BJ (cell line): ENCODE measurements at regions not wholly inside any gene's neighbourhood (a gene's known extent, or its start where the extent isn't known, plus 50 kb on each side); places are given as distances from the start of the nearest gene placed in this dataset.

ENCODE experiments used
- CTCF ChIA-PET: fragments of 350-600 bp; formaldehyde crosslinking; extraction: SDS; loops from one replicate; lab custom pipeline; 2021; ENCODE audit warnings: antibody characterized with exemption, inconsistent platforms; lab: Yijun Ruan, JAX
- POLR2A ChIA-PET: fragments of 300-600 bp; sonication (Branson Sonifier 250); formaldehyde crosslinking; extraction: SDS; loops from one replicate; lab custom pipeline; 2021; ENCODE audit warnings: antibody characterized with exemption; lab: Charles Lee
- DNase-seq: peaks from one replicate; pipeline ENCODE4 v3.0.0-alpha.2; 2011; ENCODE audit warnings: low read depth
- H3K27me3 ChIP-seq: 2 replicates; pipeline ENCODE4 v1.6.0; 2011; ENCODE audit warnings: low read length; ENCODE audit not compliant: control insufficient read depth, insufficient read depth
- H3K36me3 ChIP-seq: 2 replicates; pipeline ENCODE4 v1.5.1; 2011; ENCODE audit warnings: low read length; ENCODE audit not compliant: control insufficient read depth, insufficient read depth
- H3K4me3 ChIP-seq: 2 replicates; pipeline ENCODE4 v1.5.1; 2011; ENCODE audit warnings: low read depth, mild to moderate bottlenecking, control low read depth, low read length
- TF ChIP-seq, protein P1 (sequence below): IDR thresholded peaks from 2 replicates; pipeline ENCODE4 v1.5.1; 2011; ENCODE audit warnings: low read depth, mild to moderate bottlenecking, control low read depth, inconsistent platforms, low read length, moderate library complexity; ENCODE audit not compliant: insufficient read depth

DNA sequence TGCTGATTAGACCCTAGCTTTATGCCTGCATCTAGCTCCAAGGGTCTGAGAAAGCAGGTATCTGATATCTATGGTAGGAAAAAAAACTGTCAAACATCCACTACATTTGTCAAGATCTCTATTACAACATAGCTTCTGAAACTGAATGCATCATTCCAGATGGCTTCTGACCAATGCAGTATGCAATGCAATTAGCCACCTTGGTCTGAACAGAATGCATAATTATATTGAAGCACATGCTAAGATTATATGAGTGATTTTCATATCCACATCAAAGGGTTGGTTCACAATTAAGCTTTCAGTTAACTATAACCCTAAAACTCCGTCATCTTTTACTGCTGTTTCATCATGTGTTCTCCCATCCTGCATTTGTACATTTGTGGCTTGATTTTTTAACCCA is 271.4 kb downstream of the POLR1F start:
- TF ChIP-seq, protein P1, sequence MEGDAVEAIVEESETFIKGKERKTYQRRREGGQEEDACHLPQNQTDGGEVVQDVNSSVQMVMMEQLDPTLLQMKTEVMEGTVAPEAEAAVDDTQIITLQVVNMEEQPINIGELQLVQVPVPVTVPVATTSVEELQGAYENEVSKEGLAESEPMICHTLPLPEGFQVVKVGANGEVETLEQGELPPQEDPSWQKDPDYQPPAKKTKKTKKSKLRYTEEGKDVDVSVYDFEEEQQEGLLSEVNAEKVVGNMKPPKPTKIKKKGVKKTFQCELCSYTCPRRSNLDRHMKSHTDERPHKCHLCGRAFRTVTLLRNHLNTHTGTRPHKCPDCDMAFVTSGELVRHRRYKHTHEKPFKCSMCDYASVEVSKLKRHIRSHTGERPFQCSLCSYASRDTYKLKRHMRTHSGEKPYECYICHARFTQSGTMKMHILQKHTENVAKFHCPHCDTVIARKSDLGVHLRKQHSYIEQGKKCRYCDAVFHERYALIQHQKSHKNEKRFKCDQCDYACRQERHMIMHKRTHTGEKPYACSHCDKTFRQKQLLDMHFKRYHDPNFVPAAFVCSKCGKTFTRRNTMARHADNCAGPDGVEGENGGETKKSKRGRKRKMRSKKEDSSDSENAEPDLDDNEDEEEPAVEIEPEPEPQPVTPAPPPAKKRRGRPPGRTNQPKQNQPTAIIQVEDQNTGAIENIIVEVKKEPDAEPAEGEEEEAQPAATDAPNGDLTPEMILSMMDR: no peak
- DNase-seq: no peak
- Histone ChIP-seq H3K27me3 (no peaks in the 10 kb centered on the region), H3K4me3 (no peak overlapping the region), H3K36me3 (no peaks in the 10 kb centered on the region)
- POLR2A ChIA-PET: no interaction called here
- CTCF ChIA-PET: no interaction called here

DNA sequence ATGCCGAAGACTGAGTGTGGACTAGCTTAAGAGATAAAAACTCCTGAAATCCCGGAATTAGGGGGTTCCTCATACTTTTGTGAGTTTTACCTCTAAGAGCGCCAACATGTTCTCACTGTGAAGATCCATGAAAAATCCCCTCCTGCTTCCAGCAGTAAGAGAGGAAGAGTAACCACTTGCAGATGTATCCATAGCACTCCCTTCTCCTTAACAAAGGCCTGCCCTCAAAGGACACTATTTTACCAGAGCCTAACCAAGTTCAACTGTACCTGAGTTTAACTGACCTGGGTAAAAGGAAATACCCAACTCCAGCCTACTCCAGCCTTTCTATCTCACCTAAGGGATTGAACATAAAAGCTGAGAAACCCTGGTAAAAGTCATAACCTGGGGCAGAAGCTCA is 280.9 kb downstream of the POLR1F start:
- H3K36me3 ChIP-seq: no peaks in the 10 kb centered on the region
- ChIA-PET POLR2A (no interaction called here), CTCF (interaction anchor here (0.7 kb wide), 1 partner anchor 684 kb away, joined by 4 read pairs; no protein-coding TSS in a partner anchor)
- no peaks in the 10 kb centered on the region for H3K27me3 ChIP-seq
- DNase-seq: no peak
- TF ChIP-seq, protein P1: no peak
- no peak overlapping the region for H3K4me3 ChIP-seq

DNA sequence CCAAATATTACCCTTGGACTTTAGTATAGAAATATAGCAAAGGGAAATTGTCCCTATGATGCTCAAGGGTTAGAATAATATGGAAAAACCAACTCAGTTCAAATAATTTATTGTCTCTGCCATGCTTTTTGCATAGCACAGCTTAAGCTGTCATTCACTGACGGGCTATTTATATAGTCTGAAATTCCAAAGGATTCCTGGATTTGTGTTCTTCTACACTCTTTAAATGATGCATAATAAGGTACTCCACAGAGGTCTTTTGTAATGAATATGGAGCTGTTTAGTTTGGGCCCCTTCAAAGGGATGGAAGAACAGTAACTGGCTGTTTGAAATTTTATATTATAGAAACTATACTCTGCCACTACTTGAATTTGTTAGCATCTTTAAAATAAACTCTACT is 276.6 kb upstream of the FERD3L start:
- H3K36me3 ChIP-seq: no peaks in the 10 kb centered on the region
- DNase-seq: no peak
- H3K4me3 ChIP-seq: no peak overlapping the region
- TF ChIP-seq, protein P1: no peak
- no peaks in the 10 kb centered on the region for H3K27me3 ChIP-seq
- CTCF ChIA-PET: interaction anchor here (1.3 kb wide), 1 partner anchor 11 kb away, joined by 3 read pairs; no protein-coding TSS in a partner anchor
- POLR2A ChIA-PET: no interaction called here

DNA sequence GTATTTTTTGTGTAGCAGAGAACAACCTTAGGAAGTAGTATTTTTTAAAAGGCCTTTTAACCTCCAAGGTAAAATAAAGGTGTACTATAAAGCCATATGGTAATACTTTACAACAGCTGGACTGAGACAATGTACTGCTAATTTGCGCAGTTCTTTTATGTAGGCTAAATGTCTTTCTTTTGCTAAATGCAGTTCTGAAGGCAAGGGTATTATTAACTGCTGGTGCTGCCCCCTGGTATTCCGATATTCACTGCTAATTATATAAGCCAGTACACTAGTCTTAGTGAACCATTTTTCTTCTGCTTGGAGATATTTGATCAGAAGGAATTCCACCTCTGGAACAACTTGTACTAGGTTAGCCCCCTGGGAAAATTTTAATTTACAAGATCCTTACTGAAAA is 272.0 kb upstream of the FERD3L start:
- TF ChIP-seq, protein P1: no peak
- H3K4me3 ChIP-seq: no peak overlapping the region
- no peak for DNase-seq
- ChIA-PET POLR2A (no interaction called here), CTCF (no interaction called here)
- no peaks in the 10 kb centered on the region for H3K27me3 ChIP-seq
- H3K36me3 ChIP-seq: no peaks in the 10 kb centered on the region

DNA sequence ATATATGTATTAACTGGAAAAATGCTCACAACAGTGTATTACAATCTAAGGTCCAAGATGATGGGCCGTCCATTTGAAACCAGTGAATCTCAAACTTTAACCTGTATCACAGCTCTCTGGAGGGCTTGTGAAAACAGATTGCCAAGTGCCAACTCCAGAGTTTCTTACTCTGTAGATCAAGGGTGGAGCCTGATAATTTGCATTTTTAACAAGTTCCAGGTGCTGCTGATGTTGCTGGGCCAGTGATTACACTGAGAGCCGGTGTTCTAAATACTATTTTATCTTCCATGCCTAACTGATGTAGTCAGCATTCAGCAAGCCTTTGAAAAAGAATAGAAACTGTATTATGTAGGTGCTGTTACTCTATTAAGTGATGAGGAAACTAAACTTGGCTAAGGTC is 269.9 kb upstream of the FERD3L start:
- H3K27me3 ChIP-seq: no peaks in the 10 kb centered on the region
- no peak overlapping the region for H3K4me3 ChIP-seq
- TF ChIP-seq, protein P1: no peak
- DNase-seq: no peak
- ChIA-PET POLR2A (no interaction called here), CTCF (no interaction called here)
- no peaks in the 10 kb centered on the region for H3K36me3 ChIP-seq
